Stimulated activated CD4-positive, alpha-beta T cell treated with anti-CD3 and anti-CD28 coated beads, Interleukin-1b, Interleukin-23, amount 100 ng/mL, for 4 hours (primary cell): ENCODE measurements at regions not wholly inside any gene's neighbourhood (a gene's known extent, or its start where the extent isn't known, plus 50 kb on each side); places are given as distances from the start of the nearest gene placed in this dataset.

Experiments
- DNase-seq, 2 donors: peaks; one replicate each; pipeline ENCODE4 v3.0.0-alpha.2; 2020; ENCODE audit warnings: low read depth in 2 of 2

DNA sequence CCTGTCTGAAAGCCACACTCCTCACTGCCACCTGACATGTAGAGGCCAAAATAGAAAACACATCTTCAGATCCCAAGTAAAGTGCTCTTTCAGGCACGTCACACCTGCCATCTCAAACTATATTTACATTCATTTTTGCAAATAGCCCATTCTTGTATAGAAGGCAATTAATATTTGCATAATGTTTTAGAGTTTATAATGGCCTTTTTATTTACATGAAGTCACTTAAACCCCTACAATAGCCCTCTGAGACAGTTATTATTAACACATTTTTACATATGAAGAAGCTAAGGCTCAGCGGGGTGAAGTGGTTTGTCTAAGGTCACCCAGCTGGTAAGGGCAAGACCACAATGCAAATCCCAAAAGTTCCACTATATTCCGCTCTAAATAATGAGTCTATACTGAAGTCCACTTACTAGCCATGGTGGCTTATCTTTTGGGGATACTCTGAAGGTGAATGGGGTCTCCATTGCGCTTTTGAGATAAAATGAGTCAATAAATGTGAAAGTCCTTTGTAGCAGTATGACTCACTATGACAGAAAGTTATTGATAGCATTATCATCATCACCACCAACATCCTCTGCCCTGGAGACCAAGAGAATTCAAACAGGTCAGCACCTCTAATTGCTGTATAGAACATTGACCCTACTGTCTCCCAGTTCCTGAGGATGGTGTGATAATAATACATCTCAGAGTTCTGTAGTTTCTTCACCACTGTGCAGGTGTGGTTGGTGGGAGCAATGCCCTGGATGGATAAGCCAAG lies 155.9 kb upstream of the BCL6 start:
- DNase-seq, result no peak

DNA sequence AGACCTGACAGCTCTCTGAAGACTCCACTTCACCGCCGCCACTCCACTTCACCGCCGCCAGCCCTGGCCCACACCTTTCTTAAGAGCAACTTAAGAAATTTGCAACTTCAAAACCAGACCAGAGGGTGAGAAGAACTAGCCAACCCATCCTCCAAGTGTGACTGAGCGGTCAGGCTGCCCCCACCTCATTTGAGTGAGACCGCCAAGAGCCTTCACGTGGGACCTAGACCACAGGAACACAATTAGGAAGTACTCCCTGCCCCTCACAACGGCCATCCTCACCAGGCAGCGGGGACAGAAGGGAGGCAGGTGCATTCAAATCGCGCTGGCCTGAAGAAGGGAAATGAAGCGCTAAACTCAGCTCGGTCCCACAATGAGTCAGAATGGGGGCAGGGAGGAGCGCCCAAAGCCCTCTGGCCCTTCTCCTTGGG lies 156.8 kb upstream of the BCL6 start:
- DNase-seq, result no peak

GRCh38 chr3:187902936-187903335 lies 157.7 kb upstream of the BCL6 start:
- no peak for DNase-seq

DNA sequence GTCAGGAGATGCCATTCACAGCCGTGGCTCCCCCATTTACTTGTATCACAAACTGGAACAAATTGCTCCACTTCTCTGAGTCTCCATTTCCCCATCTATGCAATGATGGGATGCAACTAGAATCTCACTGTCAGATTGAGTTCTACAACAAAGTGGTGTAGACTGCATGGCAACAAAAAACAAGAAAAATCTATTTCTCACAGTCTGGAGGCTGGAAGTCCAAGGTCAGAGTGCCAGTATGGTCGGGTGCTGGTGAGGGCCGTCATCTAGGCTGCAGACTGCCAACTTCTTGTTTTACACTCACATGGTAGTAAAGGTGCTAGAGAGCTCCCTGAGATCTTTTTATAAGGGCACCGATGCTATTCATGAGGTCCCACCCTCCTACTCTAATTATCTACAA lies 158.4 kb upstream of the BCL6 start:
- DNase-seq, result no peak

GRCh38 chr3:187906416-187906815 lies 161.1 kb upstream of the BCL6 start:
- no peak for DNase-seq

DNA sequence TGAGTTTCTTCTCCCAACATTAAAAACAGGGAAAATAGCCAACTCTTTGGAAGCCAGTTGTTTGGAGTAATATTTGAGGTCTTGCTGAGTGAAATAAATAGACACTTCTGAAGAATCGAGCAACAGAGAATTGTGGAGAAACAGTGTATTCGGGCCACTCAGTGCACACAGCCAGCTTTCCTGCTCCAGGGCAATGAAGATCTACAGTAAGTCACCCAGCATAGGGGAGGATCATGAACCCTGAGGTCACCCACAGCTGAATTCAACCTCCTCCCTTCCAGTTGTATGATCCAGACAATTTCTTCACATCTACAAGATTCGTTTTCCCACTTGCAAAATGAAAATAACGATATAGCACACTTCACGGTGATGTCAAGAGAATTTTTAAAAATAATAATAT lies 161.7 kb upstream of the BCL6 start:
- DNase-seq, result no peak

- no peak for DNase-seq
Measured at GRCh38 chr3:187909866-187910265, 164.6 kb upstream of the BCL6 start.

- DNase-seq, result no peak
Measured at GRCh38 chr3:187912007-187912406, 166.7 kb upstream of the BCL6 start.

- DNase-seq, result no peak
Measured at GRCh38 chr3:187913617-187914033, 168.4 kb upstream of the BCL6 start.

DNA sequence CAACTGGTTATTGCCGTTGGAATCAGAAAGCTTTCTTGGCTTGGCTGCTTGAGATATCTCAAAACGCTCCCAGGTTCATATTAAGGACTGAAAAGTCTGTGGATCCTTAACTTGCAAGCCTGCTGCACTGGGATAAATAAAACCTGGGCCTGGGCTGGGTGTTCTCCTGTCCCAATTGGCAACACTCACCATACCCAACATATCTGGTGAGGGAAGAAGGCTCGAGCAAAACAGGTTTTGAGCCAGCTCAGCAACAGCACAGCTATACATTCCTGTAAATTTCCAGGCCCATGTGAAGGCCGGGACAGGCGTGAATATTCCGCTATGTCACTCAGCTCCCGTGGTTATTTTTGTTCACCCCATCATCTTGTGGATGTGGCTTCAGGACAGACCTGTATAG lies 169.0 kb upstream of the BCL6 start:
- DNase-seq, result no peak

DNA sequence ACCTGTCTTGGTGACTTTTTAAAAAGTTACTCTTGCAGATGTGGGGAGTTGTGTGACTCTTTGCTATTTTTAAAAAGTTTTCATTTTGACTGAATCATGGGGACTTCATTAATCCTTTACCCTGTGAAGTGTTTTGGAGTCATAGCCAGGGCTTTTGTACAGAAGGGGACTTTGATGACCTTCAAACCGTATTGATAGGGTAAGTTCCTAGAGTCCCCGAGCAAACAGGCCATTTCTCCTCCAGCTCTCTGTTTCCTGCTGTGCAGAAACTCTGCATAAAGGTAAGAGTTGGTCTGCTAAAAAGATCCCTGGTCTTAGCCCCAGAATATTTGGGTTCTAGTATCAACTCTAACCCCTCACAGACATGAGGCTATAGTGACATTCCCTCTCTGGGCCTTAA lies 170.8 kb upstream of the BCL6 start:
- no peak for DNase-seq

- DNase-seq, result no peak
Measured at GRCh38 chr3:187918081-187918644, 172.9 kb upstream of the BCL6 start.

GRCh38 chr3:187919048-187919447 lies 173.8 kb upstream of the BCL6 start:
- DNase-seq, result peak; percentile 20 to 37

- DNase-seq, result no peak
Measured at GRCh38 chr3:187919544-187919943, 174.3 kb upstream of the BCL6 start.

- no peak for DNase-seq
Measured at GRCh38 chr3:187920030-187920429, 174.8 kb upstream of the BCL6 start.

DNA sequence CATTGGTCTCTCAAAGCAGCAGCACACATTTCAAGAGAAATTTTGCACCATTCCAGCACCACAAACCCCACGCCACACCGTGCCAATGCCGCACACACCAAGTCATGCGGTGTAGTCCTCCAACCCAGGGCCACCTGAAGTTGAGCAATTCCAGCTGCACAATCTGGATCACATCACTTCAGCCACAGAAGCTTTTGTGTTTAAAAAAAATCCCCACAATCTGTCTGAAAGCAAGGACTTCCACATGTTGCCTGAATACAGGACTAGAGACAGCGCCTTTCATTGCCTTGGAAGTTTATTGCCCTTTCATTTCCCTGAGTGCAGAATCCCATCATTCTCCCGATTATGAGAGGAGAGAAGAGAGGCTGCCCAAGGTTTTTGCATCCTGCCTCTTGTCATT lies 175.6 kb upstream of the BCL6 start:
- DNase-seq, result no peak

DNA sequence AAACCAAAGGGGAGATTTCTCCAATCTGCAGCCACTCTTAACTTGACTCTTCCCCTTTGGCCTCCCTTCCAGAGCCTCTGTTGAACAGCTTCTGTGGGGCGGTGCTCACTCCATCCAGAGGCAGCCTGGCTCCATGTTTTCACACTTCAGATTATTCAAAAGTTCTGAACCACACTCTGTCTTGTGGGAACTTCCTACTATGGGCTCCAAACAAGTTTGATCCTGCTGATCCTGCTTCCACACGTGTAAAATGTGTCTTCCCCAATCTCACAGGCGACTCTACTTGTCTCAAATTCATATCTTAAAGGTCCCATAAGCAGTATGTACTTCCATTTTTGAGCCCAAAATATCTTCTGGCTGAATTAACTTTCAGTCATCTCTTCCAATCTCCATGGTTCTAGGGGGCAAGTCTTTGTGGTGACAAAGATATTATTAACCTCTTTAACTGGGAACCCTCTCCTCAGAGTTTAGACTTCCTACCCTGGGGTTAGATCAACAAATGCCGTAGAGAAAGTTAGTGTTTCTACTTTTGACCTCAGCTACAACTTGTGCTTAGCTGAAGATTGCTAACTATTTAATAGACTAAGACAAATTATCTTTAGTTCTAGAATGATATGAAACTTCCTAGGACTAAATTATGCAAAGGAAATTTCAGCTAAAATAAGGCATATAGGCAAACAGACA lies 176.3 kb upstream of the BCL6 start:
- no peak for DNase-seq

DNA sequence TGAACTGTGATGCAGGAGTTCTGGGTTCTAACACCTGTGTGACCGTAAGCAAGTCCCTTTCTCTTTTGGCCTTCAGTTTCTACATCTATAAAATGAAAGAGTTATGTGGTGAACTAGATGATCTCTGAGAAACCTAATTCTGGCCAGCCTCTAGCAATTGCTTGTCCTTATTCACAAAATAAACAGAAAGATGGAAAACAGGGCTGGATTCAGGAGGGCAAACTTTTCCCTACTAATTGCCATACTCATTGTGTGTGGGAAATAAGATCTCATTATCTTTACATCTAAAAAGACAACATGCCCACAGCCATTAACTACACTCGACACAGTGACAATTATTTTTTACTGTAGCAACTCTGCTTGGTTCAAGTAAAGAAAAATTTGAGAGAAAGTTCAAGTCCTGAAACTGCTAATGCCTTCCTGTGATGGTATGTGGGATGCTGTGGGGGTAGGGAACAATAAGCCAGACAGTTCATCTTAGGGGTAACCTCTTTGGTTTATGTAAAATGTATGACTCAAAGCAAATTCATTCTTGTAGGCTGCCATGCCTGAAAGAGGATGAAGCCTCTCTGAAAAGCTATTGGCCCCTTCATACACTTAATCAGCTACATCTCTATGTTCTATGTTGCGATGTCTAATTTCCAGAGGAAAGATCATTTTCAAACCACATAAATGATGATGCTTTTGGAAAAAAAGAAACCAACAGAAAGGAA lies 177.6 kb upstream of the BCL6 start:
- no peak for DNase-seq

DNA sequence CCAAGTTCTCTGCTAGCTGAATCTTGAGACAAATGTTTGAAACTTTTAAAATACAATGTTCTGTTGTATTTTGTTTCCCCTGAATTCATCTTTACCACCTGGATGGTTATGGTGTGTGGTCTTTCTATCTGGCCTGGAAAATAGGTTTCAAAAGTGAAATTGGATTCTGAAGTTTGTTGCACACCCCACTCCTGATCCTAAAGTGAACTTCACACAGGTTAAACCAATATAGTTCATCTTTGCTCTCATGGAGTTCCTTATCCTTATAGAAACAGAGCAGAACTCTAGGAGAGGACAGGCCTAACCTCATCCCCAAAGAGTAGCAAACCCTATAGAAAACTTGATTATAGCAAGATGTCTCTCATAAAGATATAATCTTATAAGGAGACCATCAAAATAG lies 179.4 kb upstream of the BCL6 start:
- no peak for DNase-seq

GRCh38 chr3:187925326-187925725 lies 180.1 kb upstream of the BCL6 start:
- DNase-seq, result no peak

DNA sequence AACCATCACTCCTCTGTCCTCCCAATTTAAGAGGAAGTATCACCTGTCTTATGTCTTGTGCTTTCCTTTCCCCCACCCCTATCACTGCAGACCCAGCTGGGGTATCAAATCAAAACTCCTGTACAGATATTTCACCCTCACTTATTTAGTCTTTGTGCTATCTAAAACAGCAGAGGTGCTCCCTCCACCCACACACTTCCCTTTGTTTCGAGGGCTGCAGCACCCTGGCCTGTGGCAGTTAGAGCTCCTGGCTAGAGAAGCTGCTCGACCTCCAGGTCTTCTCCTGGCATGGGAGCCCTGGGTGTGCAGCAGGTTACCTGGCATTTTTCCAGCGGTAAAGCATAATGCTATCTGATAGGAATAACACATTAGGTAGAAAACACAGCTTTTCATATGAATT lies 181.4 kb upstream of the BCL6 start:
- no peak for DNase-seq

DNA sequence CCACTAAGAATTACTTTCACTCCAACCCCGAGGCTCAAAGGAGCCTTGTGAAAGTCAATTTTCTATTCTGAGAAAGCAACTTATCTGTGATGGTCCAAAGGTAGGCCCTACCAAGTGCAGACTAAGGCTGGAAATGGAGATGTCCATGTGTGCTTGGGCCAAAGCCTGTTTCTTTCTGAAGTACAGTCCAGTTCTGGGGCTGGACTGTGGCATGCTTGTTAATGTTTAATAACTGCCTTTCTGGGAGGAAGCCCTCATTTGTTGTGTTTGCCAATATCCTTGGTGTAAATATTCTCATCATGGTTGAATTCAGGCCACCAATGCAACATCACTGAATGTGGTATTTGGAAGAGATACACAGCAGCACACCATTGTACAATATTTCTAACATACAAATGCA lies 182.3 kb upstream of the BCL6 start:
- DNase-seq, result no peak
